GM18498 (cell line): ENCODE measurements at regions not wholly inside any gene's neighbourhood (a gene's known extent, or its start where the extent isn't known, plus 50 kb on each side); places are given as distances from the start of the nearest gene placed in this dataset.
"Not testable (repeated sequence)": the region's sequence is repeated elsewhere in the genome, so short reads cannot be mapped to it uniquely, and the experiment has no call there.

ENCODE experiments used
- ATAC-seq: cut with Tn5 transposase; IDR thresholded peaks from one replicate; pipeline ENCODE4 v1.9.1; 2021; ENCODE audit warnings: mild to moderate bottlenecking, moderate library complexity; ENCODE audit not compliant: unreplicated experiment

- no peak for ATAC-seq
These were observed 167.1 kb upstream of the CRBN start for GRCh38 chr3:3346556-3346955.

GRCh38 chr3:3342141-3342540 lies 162.7 kb upstream of the CRBN start:
- no peak for ATAC-seq

- ATAC-seq = no peak
These were observed 161.7 kb upstream of the CRBN start for GRCh38 chr3:3340965-3341895.

GRCh38 chr3:3340526-3340925 lies 161.0 kb upstream of the CRBN start:
- no peak for ATAC-seq

GRCh38 chr3:3335903-3336302 lies 156.4 kb upstream of the CRBN start:
- ATAC-seq = no peak

- ATAC-seq = no peak
These were observed 155.0 kb upstream of the CRBN start for GRCh38 chr3:3334491-3334890.

GRCh38 chr3:3333571-3333970 lies 154.1 kb upstream of the CRBN start:
- ATAC-seq = no peak

- no peak for ATAC-seq
These were observed 137.0 kb upstream of the CRBN start for GRCh38 chr3:3316521-3316920.

- ATAC-seq = no peak
These were observed 136.4 kb upstream of the CRBN start for GRCh38 chr3:3315846-3316245.

GRCh38 chr3:3309887-3310286 lies 130.4 kb upstream of the CRBN start:
- ATAC-seq = no peak

GRCh38 chr3:3308809-3309208 lies 129.3 kb upstream of the CRBN start:
- no peak for ATAC-seq

- ATAC-seq = no peak
These were observed 128.0 kb upstream of the CRBN start for GRCh38 chr3:3307491-3307890.

GRCh38 chr3:3305841-3306240 lies 126.3 kb upstream of the CRBN start:
- no peak for ATAC-seq

- ATAC-seq = no peak
These were observed 125.6 kb upstream of the CRBN start for GRCh38 chr3:3305084-3305483.

- ATAC-seq = no peak
These were observed 124.1 kb upstream of the CRBN start for GRCh38 chr3:3303636-3304035.

GRCh38 chr3:3302964-3303363 lies 123.5 kb upstream of the CRBN start:
- ATAC-seq = no peak

GRCh38 chr3:3301476-3301875 lies 122.0 kb upstream of the CRBN start:
- no peak for ATAC-seq

GRCh38 chr3:3296979-3297381 lies 117.5 kb upstream of the CRBN start:
- no peak for ATAC-seq

- ATAC-seq = no peak
These were observed 116.1 kb upstream of the CRBN start for GRCh38 chr3:3295586-3295985.

GRCh38 chr3:3291756-3292283 lies 112.3 kb upstream of the CRBN start:
- ATAC-seq = not testable (repeated sequence)

- no peak for ATAC-seq
These were observed 108.8 kb upstream of the CRBN start for GRCh38 chr3:3288255-3288654.

GRCh38 chr3:3286014-3286413 lies 106.5 kb upstream of the CRBN start:
- no peak for ATAC-seq

GRCh38 chr3:3281024-3281423 lies 101.5 kb upstream of the CRBN start:
- peak; percentile 73 for ATAC-seq
